HCT116 (cell line): ENCODE measurements at regions not wholly inside any gene's neighbourhood (a gene's known extent, or its start where the extent isn't known, plus 50 kb on each side); places are given as distances from the start of the nearest gene placed in this dataset.

Experiments
- ATAC-seq: fragments of 200-7000 bp; cut with Tn5 transposase; 2 replicates; pipeline ENCODE4 v1.9.1; 2020; ENCODE audit warnings: mild to moderate bottlenecking, moderate library complexity
- BruUV-seq: library from RNA; stranded (reverse); fragments of 400-500 nt; replicated peaks from 2 replicates; lab custom pipeline; 2021; lab: Mats Ljungman, UMichigan
- CTCF ChIA-PET: fragments of 300-600 bp; sonication (Branson Sonifier 250); formaldehyde crosslinking; loops from one replicate; lab custom pipeline; 2021; ENCODE audit warnings: antibody characterized with exemption; lab: Charles Lee
- POLR2A ChIA-PET: fragments of 300-600, 350-600 bp; sonication (Branson Sonifier 250); formaldehyde crosslinking; loops from one replicate; lab custom pipeline; 2021; ENCODE audit warnings: antibody characterized with exemption; lab: Charles Lee
- RAD21 ChIA-PET, 2 experiments: fragments of 300-600 bp; sonication (Branson Sonifier 250); formaldehyde crosslinking; loops; one replicate each; lab custom pipeline; 2023; ENCODE audit warnings: low total read pairs in 2 of 2; ENCODE audit not compliant: uncharacterized antibody in 2 of 2, unreplicated experiment in 2 of 2, low non-redundant PET in 1 of 2; lab: Charles Lee
- DNase-seq: peaks from one replicate; pipeline ENCODE4 v3.0.0-alpha.2; 2010; ENCODE audit warnings: low read depth, low spot score
- H2AFZ ChIP-seq: fragments of 200-600 bp; shearing (Covaris generic), sonication (generic); 2 replicates; pipeline ENCODE4 v1.6.1; 2017; ENCODE audit warnings: low read depth, mixed run types, mixed read lengths, antibody characterized with exemption, low read length; ENCODE audit not compliant: poor library complexity, severe bottlenecking
- H3K27ac ChIP-seq: 2 replicates; pipeline ENCODE4 v1.5.1; 2012; ENCODE audit warnings: low read depth, low read length
- H3K27me3 ChIP-seq: fragments of 200-600 bp; sonication (generic); 2 replicates; pipeline ENCODE4 v1.6.1; 2016; ENCODE audit warnings: mixed run types, low read length, mixed read lengths; ENCODE audit not compliant: insufficient read depth
- H3K36me3 ChIP-seq, 2 experiments: fragments of 200-500 bp in 1 of 2; fragments of 200-600 bp in 1 of 2; sonication (Bioruptor generic) in 1 of 2; sonication (generic) in 1 of 2; 2 replicates each; pipeline versions ENCODE4 v1.5.1 to v1.6.1; 2014 to 2016; ENCODE audit warnings: low read length in 2 of 2, inconsistent platforms in 1 of 2, mixed read lengths in 1 of 2, mixed run types in 1 of 2; ENCODE audit not compliant: insufficient read depth in 2 of 2, control insufficient read depth in 1 of 2
- H3K4me1 ChIP-seq, 2 experiments: fragments of 200-600 bp in 1 of 2; sonication (generic) in 1 of 2; 2 replicates each; pipeline versions ENCODE4 v1.5.1 to v1.6.1; 2012 to 2017; ENCODE audit warnings: low read length in 2 of 2, inconsistent platforms in 1 of 2, mild to moderate bottlenecking in 1 of 2, mixed read lengths in 1 of 2, mixed run types in 1 of 2, moderate library complexity in 1 of 2; ENCODE audit not compliant: insufficient read depth in 2 of 2, control insufficient read depth in 1 of 2
- H3K4me2 ChIP-seq: fragments of 200-600 bp; sonication (generic); 2 replicates; pipeline ENCODE4 v1.6.1; 2017; ENCODE audit warnings: mixed run types, low read length, mixed read lengths
- H3K4me3 ChIP-seq, 2 experiments: fragments of 200-600 bp in 1 of 2; sonication (generic) in 1 of 2; replicated peaks in 1 of 2; 2 replicates each; pipeline ENCODE4 v1.5.1; 2011 to 2016; ENCODE audit warnings: low read length in 2 of 2, control low read depth in 1 of 2, low read depth in 1 of 2, mild to moderate bottlenecking in 1 of 2, mixed read lengths in 1 of 2, mixed run types in 1 of 2
- H3K79me2 ChIP-seq: fragments of 200-600 bp; sonication (generic); 2 replicates; pipeline ENCODE4 v1.6.1; 2017; ENCODE audit warnings: mild to moderate bottlenecking, mixed run types, low read length, moderate library complexity, mixed read lengths; ENCODE audit not compliant: insufficient read depth
- H3K9ac ChIP-seq: fragments of 200-600 bp; sonication (generic); 2 replicates; pipeline ENCODE4 v1.6.1; 2016; ENCODE audit warnings: low read length, mixed read lengths
- H3K9me2 ChIP-seq: fragments of 200-600 bp; sonication (generic), shearing (Covaris generic); 2 replicates; pipeline ENCODE4 v1.6.1; 2017; ENCODE audit warnings: mixed run types, mild to moderate bottlenecking, moderate library complexity; ENCODE audit not compliant: insufficient read depth
- H3K9me3 ChIP-seq, 2 experiments: fragments of 200-500 bp in 1 of 2; fragments of 200-600 bp in 1 of 2; sonication (Bioruptor generic) in 1 of 2; sonication (generic) in 1 of 2; 2 replicates each; pipeline ENCODE4 v1.6.1; 2014 to 2017; ENCODE audit warnings: low read length in 2 of 2, mixed read lengths in 2 of 2, inconsistent platforms in 1 of 2, low read depth in 1 of 2, mild to moderate bottlenecking in 1 of 2, mixed run types in 1 of 2, moderate library complexity in 1 of 2; ENCODE audit not compliant: control insufficient read depth in 1 of 2, insufficient read depth in 1 of 2
- H4K20me1 ChIP-seq: fragments of 200-600 bp; sonication (generic), shearing (Covaris generic); 2 replicates; pipeline ENCODE4 v1.6.1; 2017; ENCODE audit warnings: mixed run types, mild to moderate bottlenecking, moderate library complexity; ENCODE audit not compliant: insufficient read depth
- CEBPB ChIP-seq: IDR thresholded peaks from 2 replicates; pipeline ENCODE4 v1.6.1; 2012; ENCODE audit warnings: low read depth
- EGR1 ChIP-seq: IDR thresholded peaks from 2 replicates; pipeline ENCODE4 v1.6.1; 2012; ENCODE audit warnings: low read depth
- EZH2 ChIP-seq: fragments of 200-600 bp; sonication (generic); IDR thresholded peaks from 2 replicates; pipeline ENCODE4 v1.6.1; 2017; ENCODE audit warnings: antibody characterized with exemption, mixed run types
- FOSL1 ChIP-seq: IDR thresholded peaks from 2 replicates; pipeline ENCODE4 v1.6.1; 2012; ENCODE audit warnings: low read depth
- JUND ChIP-seq: IDR thresholded peaks from 2 replicates; pipeline ENCODE4 v1.6.1; 2012
- RAD21 ChIP-seq: IDR thresholded peaks from 2 replicates; pipeline ENCODE4 v1.6.1; 2012; ENCODE audit warnings: low read depth, mild to moderate bottlenecking
- SIN3A ChIP-seq: IDR thresholded peaks from 2 replicates; pipeline ENCODE4 v1.6.1; 2012; ENCODE audit warnings: low read depth
- ZFX ChIP-seq: fragments of 450-650 bp; IDR thresholded peaks from 2 replicates; pipeline ENCODE4 v1.6.1; 2017
- ZNF274 ChIP-seq: fragments of 200-500 bp; sonication (Bioruptor generic); IDR thresholded peaks from 2 replicates; pipeline ENCODE4 v1.6.1; 2014; ENCODE audit warnings: mild to moderate bottlenecking, low read depth, low read length, inconsistent platforms
- intact Hi-C: fragments of 100-400 bp; cut with micrococcal nuclease; formaldehyde crosslinking; loops from 2 replicates; pipeline ENCODE4 v1.10.0; 2022
- TF ChIP-seq, protein P1 (sequence below), 3 experiments: fragments of 200-600 bp in 1 of 3; sonication (generic) in 1 of 3; IDR thresholded peaks in 2 of 3; conservative IDR thresholded peaks in 1 of 3; 2 replicates each; pipeline ENCODE4 v1.5.1; 2012 to 2017; ENCODE audit warnings: low read depth in 2 of 3, low read length in 2 of 3, antibody characterized with exemption in 1 of 3, borderline replicate concordance in 1 of 3, control low read depth in 1 of 3, mild to moderate bottlenecking in 1 of 3, mixed read lengths in 1 of 3, mixed run types in 1 of 3, moderate library complexity in 1 of 3; ENCODE audit not compliant: insufficient read depth in 1 of 3
- TF ChIP-seq, protein P2 (sequence below): IDR thresholded peaks from 2 replicates; pipeline ENCODE4 v1.6.1; 2011; ENCODE audit warnings: mild to moderate bottlenecking, low read length, moderate library complexity; ENCODE audit not compliant: insufficient replicate concordance; ENCODE audit errors: extremely low read depth
- TF ChIP-seq, protein P3 (sequence below): IDR thresholded peaks from 2 replicates; pipeline ENCODE4 v1.6.1; 2012; ENCODE audit warnings: low read depth
- TF ChIP-seq, protein P4 (sequence below): IDR thresholded peaks from 2 replicates; pipeline ENCODE4 v1.6.1; 2012

DNA sequence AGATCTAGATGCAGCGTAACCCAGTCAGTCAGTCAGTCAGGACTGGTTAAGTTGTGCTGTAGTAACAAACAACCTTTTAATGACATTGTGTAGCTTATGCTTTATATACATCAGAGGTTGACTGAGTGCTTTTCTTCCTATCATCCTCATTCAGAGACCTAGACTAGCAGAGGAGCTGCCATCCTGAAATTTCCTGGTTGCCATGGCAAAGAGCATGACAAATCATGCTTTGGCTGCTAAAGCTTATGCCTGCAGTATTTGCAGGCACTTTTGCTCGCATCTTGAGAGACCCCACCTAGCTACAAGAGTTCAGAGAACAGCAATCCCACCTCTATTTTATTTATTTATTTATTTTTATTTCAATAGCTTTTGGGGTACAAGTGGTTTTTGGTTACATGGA lies 244.0 kb downstream of the BTBD3 start:
- H3K36me3 ChIP-seq, result no peaks in the 10 kb centered on the region
- no peaks in the 10 kb centered on the region for H3K4me1 ChIP-seq
- no TSS peak for BruUV-seq
- intact Hi-C loops, result no loop called here
- CTCF ChIA-PET, result no interaction called here
- no peak overlapping the region for H3K9ac ChIP-seq
- H3K27ac ChIP-seq, result no peak overlapping the region
- no peaks in the 10 kb centered on the region for H3K9me2 ChIP-seq
- no peaks in the 10 kb centered on the region for H3K79me2 ChIP-seq
- no peaks in the 10 kb centered on the region for H3K27me3 ChIP-seq
- H4K20me1 ChIP-seq, result no peaks in the 10 kb centered on the region
- H3K9me3 ChIP-seq, result peaks cover 13 to 33% of the 10 kb centered on the region in 2 experiments; a peak in 2 of 4 replicates
- no peak for TF ChIP-seq ZFX
- TF ChIP-seq, all 23 proteins: peak for 0
- Histone ChIP-seq H2AFZ (no peak overlapping the region), H3K4me2 (no peak overlapping the region), H3K4me3 (no peak overlapping the region)
- DNase-seq (no peak), ATAC-seq (no peak)
- ChIA-PET POLR2A (no interaction called here), RAD21 (no interaction called here)

DNA sequence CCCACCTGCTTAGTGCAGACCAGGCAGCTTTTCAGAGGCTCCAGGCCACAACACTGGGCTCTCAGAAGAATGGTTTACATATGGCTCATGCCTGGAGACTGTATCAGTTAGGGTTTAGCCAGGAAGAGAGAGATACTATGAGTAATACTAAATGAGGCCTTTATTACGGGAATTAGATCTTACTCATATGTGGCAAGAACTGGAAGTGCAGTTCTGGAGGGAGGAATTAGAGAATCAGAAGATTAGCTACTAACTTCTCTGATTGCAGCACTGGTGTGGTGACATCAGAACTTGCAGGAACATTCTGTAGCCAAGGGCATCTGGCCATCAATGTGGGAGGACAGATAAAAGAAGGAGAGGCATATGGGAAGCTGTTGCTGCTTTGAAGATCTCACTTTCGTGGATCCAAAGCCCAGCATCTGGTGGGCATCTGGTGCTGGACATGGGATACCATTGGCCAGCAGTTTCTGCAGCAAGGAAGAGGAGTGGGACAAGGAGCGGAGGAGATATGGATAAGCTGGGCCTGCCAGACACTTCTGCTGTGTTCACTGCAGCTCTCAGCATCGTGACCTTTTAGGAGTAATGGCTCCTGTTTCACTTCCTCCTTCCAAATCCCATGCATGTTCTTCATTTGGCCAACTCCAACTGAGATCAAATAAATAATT lies 248.5 kb downstream of the BTBD3 start:
- no peak overlapping the region for H2AFZ ChIP-seq
- H3K9me2 ChIP-seq, result no peaks in the 10 kb centered on the region
- ATAC-seq (no peak), DNase-seq (no peak)
- no peaks in the 10 kb centered on the region for H3K79me2 ChIP-seq
- H3K4me2 ChIP-seq, result no peak overlapping the region
- BruUV-seq, result no TSS peak
- ChIA-PET RAD21 (no interaction called here), POLR2A (no interaction called here), CTCF (no interaction called here)
- no peaks in the 10 kb centered on the region for H3K27me3 ChIP-seq
- no peaks in the 10 kb centered on the region for H4K20me1 ChIP-seq
- H3K27ac ChIP-seq, result no peak overlapping the region
- peaks cover 13 to 36% of the 10 kb centered on the region in 2 experiments; a peak in 2 of 4 replicates for H3K9me3 ChIP-seq
- no peaks in the 10 kb centered on the region for H3K4me1 ChIP-seq
- H3K9ac ChIP-seq, result no peak overlapping the region
- intact Hi-C loops, result no loop called here
- H3K4me3 ChIP-seq, result no peak overlapping the region
- H3K36me3 ChIP-seq, result no peaks in the 10 kb centered on the region
- TF ChIP-seq EZH2 (no peak), JUND (no peak), CEBPB (no peak), RAD21 (no peak), FOSL1 (no peak), EGR1 (no peak), ZNF274 (no peak), SIN3A (no peak)
- TF ChIP-seq, protein P1, sequence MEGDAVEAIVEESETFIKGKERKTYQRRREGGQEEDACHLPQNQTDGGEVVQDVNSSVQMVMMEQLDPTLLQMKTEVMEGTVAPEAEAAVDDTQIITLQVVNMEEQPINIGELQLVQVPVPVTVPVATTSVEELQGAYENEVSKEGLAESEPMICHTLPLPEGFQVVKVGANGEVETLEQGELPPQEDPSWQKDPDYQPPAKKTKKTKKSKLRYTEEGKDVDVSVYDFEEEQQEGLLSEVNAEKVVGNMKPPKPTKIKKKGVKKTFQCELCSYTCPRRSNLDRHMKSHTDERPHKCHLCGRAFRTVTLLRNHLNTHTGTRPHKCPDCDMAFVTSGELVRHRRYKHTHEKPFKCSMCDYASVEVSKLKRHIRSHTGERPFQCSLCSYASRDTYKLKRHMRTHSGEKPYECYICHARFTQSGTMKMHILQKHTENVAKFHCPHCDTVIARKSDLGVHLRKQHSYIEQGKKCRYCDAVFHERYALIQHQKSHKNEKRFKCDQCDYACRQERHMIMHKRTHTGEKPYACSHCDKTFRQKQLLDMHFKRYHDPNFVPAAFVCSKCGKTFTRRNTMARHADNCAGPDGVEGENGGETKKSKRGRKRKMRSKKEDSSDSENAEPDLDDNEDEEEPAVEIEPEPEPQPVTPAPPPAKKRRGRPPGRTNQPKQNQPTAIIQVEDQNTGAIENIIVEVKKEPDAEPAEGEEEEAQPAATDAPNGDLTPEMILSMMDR (IDR thresholded peaks at IDR 0.05 in 2 of 3, conservative IDR thresholded peaks at IDR 0.05 in 1 of 3; ENCODE audit: borderline replicate concordance in 1 of 3, insufficient read depth in 1 of 3, low read depth in 2 of 3, low read length in 2 of 3), result no peak
- TF ChIP-seq, protein P2, sequence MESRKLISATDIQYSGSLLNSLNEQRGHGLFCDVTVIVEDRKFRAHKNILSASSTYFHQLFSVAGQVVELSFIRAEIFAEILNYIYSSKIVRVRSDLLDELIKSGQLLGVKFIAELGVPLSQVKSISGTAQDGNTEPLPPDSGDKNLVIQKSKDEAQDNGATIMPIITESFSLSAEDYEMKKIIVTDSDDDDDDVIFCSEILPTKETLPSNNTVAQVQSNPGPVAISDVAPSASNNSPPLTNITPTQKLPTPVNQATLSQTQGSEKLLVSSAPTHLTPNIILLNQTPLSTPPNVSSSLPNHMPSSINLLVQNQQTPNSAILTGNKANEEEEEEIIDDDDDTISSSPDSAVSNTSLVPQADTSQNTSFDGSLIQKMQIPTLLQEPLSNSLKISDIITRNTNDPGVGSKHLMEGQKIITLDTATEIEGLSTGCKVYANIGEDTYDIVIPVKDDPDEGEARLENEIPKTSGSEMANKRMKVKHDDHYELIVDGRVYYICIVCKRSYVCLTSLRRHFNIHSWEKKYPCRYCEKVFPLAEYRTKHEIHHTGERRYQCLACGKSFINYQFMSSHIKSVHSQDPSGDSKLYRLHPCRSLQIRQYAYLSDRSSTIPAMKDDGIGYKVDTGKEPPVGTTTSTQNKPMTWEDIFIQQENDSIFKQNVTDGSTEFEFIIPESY, result no peak
- TF ChIP-seq, protein P3, sequence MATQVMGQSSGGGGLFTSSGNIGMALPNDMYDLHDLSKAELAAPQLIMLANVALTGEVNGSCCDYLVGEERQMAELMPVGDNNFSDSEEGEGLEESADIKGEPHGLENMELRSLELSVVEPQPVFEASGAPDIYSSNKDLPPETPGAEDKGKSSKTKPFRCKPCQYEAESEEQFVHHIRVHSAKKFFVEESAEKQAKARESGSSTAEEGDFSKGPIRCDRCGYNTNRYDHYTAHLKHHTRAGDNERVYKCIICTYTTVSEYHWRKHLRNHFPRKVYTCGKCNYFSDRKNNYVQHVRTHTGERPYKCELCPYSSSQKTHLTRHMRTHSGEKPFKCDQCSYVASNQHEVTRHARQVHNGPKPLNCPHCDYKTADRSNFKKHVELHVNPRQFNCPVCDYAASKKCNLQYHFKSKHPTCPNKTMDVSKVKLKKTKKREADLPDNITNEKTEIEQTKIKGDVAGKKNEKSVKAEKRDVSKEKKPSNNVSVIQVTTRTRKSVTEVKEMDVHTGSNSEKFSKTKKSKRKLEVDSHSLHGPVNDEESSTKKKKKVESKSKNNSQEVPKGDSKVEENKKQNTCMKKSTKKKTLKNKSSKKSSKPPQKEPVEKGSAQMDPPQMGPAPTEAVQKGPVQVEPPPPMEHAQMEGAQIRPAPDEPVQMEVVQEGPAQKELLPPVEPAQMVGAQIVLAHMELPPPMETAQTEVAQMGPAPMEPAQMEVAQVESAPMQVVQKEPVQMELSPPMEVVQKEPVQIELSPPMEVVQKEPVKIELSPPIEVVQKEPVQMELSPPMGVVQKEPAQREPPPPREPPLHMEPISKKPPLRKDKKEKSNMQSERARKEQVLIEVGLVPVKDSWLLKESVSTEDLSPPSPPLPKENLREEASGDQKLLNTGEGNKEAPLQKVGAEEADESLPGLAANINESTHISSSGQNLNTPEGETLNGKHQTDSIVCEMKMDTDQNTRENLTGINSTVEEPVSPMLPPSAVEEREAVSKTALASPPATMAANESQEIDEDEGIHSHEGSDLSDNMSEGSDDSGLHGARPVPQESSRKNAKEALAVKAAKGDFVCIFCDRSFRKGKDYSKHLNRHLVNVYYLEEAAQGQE, result no peak
- TF ChIP-seq, protein P4, sequence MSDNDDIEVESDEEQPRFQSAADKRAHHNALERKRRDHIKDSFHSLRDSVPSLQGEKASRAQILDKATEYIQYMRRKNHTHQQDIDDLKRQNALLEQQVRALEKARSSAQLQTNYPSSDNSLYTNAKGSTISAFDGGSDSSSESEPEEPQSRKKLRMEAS, result no peak
